ENCODE measurements at regions not wholly inside any gene's neighbourhood (a gene's known extent, or its start where the extent isn't known, plus 50 kb on each side); places are given as distances from the start of the nearest gene placed in this dataset.
A peak's percentile ranks its signal among the peaks of the same experiment; 100 is the strongest.

DNA sequence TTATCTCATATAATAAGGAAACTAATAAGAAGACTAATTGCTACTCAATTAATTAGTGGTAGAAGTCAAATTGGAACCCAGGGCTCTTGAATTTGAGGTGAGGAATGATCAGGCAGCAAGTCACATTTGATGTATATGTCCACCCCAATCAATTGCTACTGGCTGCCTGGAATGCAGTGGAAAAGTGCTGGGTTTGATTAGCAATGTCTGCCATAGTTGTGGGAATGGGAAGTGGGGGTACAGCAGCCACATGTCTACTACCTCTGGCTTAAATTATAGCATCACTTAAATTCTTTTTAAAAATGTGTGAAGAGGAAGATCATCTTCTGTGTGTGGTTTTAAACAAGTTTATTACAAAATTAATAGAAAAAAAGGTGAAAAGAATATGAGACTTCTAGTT is 50.8 kb upstream of the NAV2 start:
- no peak for DNase-seq
- no peaks in the 10 kb centered on the region for H3K27me3 ChIP-seq
- H3K4me3 ChIP-seq: no peak overlapping the region
- intact Hi-C loops (cut with DNase I): no loop called here
- H3K4me1 ChIP-seq: peaks cover 4 to 14% (median 11%) of the 10 kb centered on the region in 9 donors
- TF ChIP-seq, protein P1, sequence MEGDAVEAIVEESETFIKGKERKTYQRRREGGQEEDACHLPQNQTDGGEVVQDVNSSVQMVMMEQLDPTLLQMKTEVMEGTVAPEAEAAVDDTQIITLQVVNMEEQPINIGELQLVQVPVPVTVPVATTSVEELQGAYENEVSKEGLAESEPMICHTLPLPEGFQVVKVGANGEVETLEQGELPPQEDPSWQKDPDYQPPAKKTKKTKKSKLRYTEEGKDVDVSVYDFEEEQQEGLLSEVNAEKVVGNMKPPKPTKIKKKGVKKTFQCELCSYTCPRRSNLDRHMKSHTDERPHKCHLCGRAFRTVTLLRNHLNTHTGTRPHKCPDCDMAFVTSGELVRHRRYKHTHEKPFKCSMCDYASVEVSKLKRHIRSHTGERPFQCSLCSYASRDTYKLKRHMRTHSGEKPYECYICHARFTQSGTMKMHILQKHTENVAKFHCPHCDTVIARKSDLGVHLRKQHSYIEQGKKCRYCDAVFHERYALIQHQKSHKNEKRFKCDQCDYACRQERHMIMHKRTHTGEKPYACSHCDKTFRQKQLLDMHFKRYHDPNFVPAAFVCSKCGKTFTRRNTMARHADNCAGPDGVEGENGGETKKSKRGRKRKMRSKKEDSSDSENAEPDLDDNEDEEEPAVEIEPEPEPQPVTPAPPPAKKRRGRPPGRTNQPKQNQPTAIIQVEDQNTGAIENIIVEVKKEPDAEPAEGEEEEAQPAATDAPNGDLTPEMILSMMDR (IDR thresholded peaks at IDR 0.05): no peak
- H3K36me3 ChIP-seq: no peaks in the 10 kb centered on the region
- no peak overlapping the region for H3K27ac ChIP-seq
- H3K9me3 ChIP-seq: no peaks in the 10 kb centered on the region
- ATAC-seq: no peak

DNA sequence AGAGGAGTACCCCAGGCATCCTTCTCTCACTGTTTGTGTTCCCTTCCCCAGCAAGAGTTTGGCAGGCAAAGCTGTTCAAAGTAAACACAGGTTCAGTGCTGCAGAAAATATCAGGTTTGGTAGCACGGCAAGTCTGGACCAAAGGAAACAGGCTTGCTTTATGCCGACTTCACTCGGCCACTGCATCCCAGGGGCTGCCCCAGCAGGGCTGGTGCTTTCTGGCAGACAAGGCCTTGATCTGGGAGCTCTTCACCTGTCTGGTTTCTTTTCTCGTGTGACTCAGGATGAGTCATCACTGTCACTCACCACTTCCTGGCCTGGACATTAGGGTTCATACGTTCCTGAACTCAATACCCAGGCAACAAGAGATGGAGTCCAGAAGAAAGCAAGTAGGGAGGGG is 52.6 kb upstream of the NAV2 start:
- ATAC-seq (no peak), DNase-seq (no peak)
- Histone ChIP-seq H3K4me3 (no peak overlapping the region), H3K27me3 (no peaks in the 10 kb centered on the region), H3K9me3 (no peaks in the 10 kb centered on the region), H3K36me3 (no peaks in the 10 kb centered on the region), H3K4me1 (peaks cover under 1 to 6% (median 4%) of the 10 kb centered on the region in 9 donors), H3K27ac (no peak overlapping the region)
- intact Hi-C loops (cut with DNase I): no loop called here
- 58 to 65% methylated on average over 5 of the region's 5 CpGs for WGBS, 2 donors
- TF ChIP-seq, protein P1 (IDR thresholded peaks at IDR 0.05): no peak

DNA sequence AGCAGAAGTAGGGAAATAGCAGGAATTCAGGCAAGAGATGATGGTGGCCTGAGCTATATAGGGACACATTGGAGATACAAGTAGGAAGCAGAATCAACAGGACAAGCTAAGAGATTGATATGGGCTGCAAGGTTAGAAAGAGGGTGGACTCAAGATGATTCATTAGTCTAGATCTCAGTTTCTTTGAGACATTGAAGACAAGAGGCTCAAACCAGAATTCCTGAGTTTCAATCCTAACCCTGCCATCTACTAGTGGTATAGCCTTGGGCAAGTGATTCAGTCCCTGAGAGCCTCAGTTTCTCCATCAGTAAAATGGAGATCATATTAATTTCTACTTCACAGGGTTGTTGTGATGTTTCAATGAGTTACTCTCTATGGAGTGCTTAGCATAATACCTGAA is 53.1 kb upstream of the NAV2 start:
- Histone ChIP-seq H3K9me3 (no peaks in the 10 kb centered on the region), H3K36me3 (no peaks in the 10 kb centered on the region), H3K27me3 (no peaks in the 10 kb centered on the region), H3K4me1 (peaks cover 0 to under 1% (median 0%) of the 10 kb centered on the region in 9 donors), H3K27ac (no peak overlapping the region), H3K4me3 (no peak overlapping the region)
- ATAC-seq (no peak), DNase-seq (no peak)
- intact Hi-C loops (cut with DNase I): no loop called here
- TF ChIP-seq, protein P1 (IDR thresholded peaks at IDR 0.05): no peak

DNA sequence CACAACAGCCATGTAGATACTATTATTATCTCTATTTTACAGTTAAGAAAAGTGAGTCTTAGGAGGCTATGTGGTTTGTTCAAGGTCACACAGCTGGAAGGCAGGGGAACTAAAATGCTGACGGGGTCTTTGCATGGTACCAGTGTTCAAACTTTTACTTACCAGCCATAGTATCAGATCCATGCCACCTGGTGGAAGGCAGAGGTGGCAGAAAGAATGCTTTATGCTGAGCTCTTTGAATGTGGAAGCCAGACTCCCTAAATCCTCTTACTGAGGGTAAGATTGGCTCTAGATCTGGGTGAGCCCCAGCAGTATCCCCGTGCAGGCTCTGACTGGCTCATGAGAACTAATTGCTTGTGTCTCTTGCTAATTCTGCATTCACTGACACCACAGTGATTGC is 54.3 kb upstream of the NAV2 start:
- ATAC-seq (no peak), DNase-seq (no peak)
- no peak overlapping the region for H3K27ac ChIP-seq
- H3K4me1 ChIP-seq: peaks cover 0 to under 1% (median 0%) of the 10 kb centered on the region in 9 donors
- TF ChIP-seq, protein P1 (IDR thresholded peaks at IDR 0.05): peak in 3 of 9 donors; percentile 15 to 23 (median 20)
- no peaks in the 10 kb centered on the region for H3K27me3 ChIP-seq
- 37 to 46% methylated on average over 2 of the region's 2 CpGs for WGBS, 2 donors
- no peak overlapping the region for H3K4me3 ChIP-seq
- intact Hi-C loops (cut with DNase I): no loop called here
- no peaks in the 10 kb centered on the region for H3K9me3 ChIP-seq
- no peaks in the 10 kb centered on the region for H3K36me3 ChIP-seq

DNA sequence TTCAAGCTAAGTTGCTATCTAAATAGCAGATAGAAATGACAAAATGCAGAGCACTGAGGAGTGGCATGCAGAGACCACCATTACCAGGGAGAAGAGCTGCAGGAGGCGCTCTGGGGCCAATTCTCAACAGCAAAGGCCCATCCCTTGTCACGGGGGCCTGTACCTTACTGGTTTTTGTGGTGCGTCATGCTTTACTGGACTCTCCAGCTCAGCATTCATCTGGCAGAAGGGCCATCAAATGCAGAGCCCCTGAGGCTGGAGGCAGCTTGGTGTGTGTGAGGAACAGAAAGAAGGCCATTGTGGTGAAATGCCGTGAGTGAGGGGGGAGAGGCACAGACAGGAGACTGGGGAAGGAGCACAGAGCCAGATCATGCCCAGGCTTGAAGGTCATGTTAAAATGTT is 56.5 kb upstream of the NAV2 start:
- intact Hi-C loops (cut with DNase I): no loop called here
- TF ChIP-seq, protein P1 (IDR thresholded peaks at IDR 0.05): no peak
- no peaks in the 10 kb centered on the region for H3K36me3 ChIP-seq
- 86 to 87% methylated on average over 4 of the region's 4 CpGs for WGBS, 2 donors
- H3K27ac ChIP-seq: no peak overlapping the region
- no peak for DNase-seq
- H3K4me3 ChIP-seq: no peak overlapping the region
- H3K27me3 ChIP-seq: no peaks in the 10 kb centered on the region
- H3K9me3 ChIP-seq: no peaks in the 10 kb centered on the region
- H3K4me1 ChIP-seq: peaks cover 0 to 9% (median 0%) of the 10 kb centered on the region in 9 donors
- ATAC-seq: no peak

Measured in heart right ventricle (tissue), 16 donors.